ENCODE measurements at regions not wholly inside any gene's neighbourhood (a gene's known extent, or its start where the extent isn't known, plus 50 kb on each side); places are given as distances from the start of the nearest gene placed in this dataset.

- Histone ChIP-seq H3K27me3 (no peaks in the 10 kb centered on the region), H3K4me1 (no peaks in the 10 kb centered on the region), H3K4me3 (no peak overlapping the region), H3K9me3 (no peaks in the 10 kb centered on the region), H3K27ac (no peak overlapping the region), H3K36me3 (no peaks in the 10 kb centered on the region)
- ATAC-seq (no peak), DNase-seq (no peak)
- intact Hi-C loops (cut with DNase I) = no loop called here
- no peak for TF ChIP-seq CTCF (IDR thresholded peaks at IDR 0.05)
Observed at GRCh38 chr7:50857804-50858489, 75.3 kb upstream of the GRB10 start.

GRCh38 chr7:50856806-50857205 is 74.1 kb upstream of the GRB10 start:
- intact Hi-C loops (cut with DNase I) = no loop called here
- DNase-seq (no peak), ATAC-seq (no peak)
- no peaks in the 10 kb centered on the region for H3K9me3 ChIP-seq
- H3K36me3 ChIP-seq = no peaks in the 10 kb centered on the region
- TF ChIP-seq CTCF (IDR thresholded peaks at IDR 0.05) = no peak
- no peaks in the 10 kb centered on the region for H3K27me3 ChIP-seq
- H3K27ac ChIP-seq = no peak overlapping the region
- no peak overlapping the region for H3K4me3 ChIP-seq
- H3K4me1 ChIP-seq = no peaks in the 10 kb centered on the region

GRCh38 chr7:50856231-50856630 is 73.5 kb upstream of the GRB10 start:
- Histone ChIP-seq H3K27ac (no peak overlapping the region), H3K4me1 (no peaks in the 10 kb centered on the region), H3K36me3 (no peaks in the 10 kb centered on the region), H3K9me3 (no peaks in the 10 kb centered on the region), H3K4me3 (no peak overlapping the region), H3K27me3 (no peaks in the 10 kb centered on the region)
- TF ChIP-seq CTCF (IDR thresholded peaks at IDR 0.05) = no peak
- DNase-seq (no peak), ATAC-seq (no peak)
- intact Hi-C loops (cut with DNase I) = no loop called here

- no peaks in the 10 kb centered on the region for H3K27me3 ChIP-seq
- DNase-seq (no peak), ATAC-seq (no peak)
- no peak for TF ChIP-seq CTCF (IDR thresholded peaks at IDR 0.05)
- H3K36me3 ChIP-seq = no peaks in the 10 kb centered on the region
- no peaks in the 10 kb centered on the region for H3K4me1 ChIP-seq
- H3K27ac ChIP-seq = no peak overlapping the region
- intact Hi-C loops (cut with DNase I) = no loop called here
- H3K4me3 ChIP-seq = no peak overlapping the region
- no peaks in the 10 kb centered on the region for H3K9me3 ChIP-seq
Observed at GRCh38 chr7:50855526-50855925, 72.8 kb upstream of the GRB10 start.

- intact Hi-C loops (cut with DNase I) = no loop called here
- Histone ChIP-seq H3K9me3 (no peaks in the 10 kb centered on the region), H3K27ac (no peak overlapping the region), H3K4me1 (no peaks in the 10 kb centered on the region), H3K36me3 (no peaks in the 10 kb centered on the region), H3K4me3 (no peak overlapping the region), H3K27me3 (no peaks in the 10 kb centered on the region)
- ATAC-seq (no peak), DNase-seq (no peak)
- TF ChIP-seq CTCF (IDR thresholded peaks at IDR 0.05) = no peak
Observed at GRCh38 chr7:50854831-50855230, 72.1 kb upstream of the GRB10 start.
